ENCODE measurements at regions not wholly inside any gene's neighbourhood (a gene's known extent, or its start where the extent isn't known, plus 50 kb on each side); places are given as distances from the start of the nearest gene placed in this dataset.

GRCh38 chr6:132085731-132086130, 134.6 kb upstream of the CCN2 start:
- in situ Hi-C loops (cut with MboI): no loop called here
- SMC1A ChIA-PET (ENCODE audit: uncharacterized antibody, unreplicated experiment): interaction anchor here (1.5 kb wide), 1 partner anchor 29 kb away, joined by 4 read pairs; no protein-coding TSS in a partner anchor

More at GRCh38 chr6:132085731-132086130, 134.6 kb upstream of the CCN2 start:
- RAD21 ChIA-PET (ENCODE audit: unreplicated experiment): no interaction called here
- Histone ChIP-seq H3K27me3 (replicated peaks in 1 of 2; ENCODE audit: control insufficient read depth in 2 of 2, insufficient read depth in 2 of 2, low read length in 1 of 2) (no peaks in the 10 kb centered on the region), H3K79me2 (ENCODE audit: control insufficient read depth, insufficient read depth, low read length) (no peaks in the 10 kb centered on the region), H4K20me1 (ENCODE audit: control insufficient read depth, insufficient read depth) (no peaks in the 10 kb centered on the region), H3K36me3 (ENCODE audit: control insufficient read depth in 2 of 2, insufficient read depth in 2 of 2, low read length in 1 of 2) (no peaks in the 10 kb centered on the region), H3K9me3 (replicated peaks; ENCODE audit: control insufficient read depth, insufficient read depth, low read length) (no peaks in the 10 kb centered on the region), H3K27ac (ENCODE audit: control insufficient read depth, insufficient read depth) (peak overlapping the region; percentile 20), H3K4me3 (peak overlapping the region; percentile 3; the same call in 1 of the 2 replicates), H3K9ac (ENCODE audit: control insufficient read depth, insufficient read depth, low read length) (no peak overlapping the region), H2AFZ (ENCODE audit: control insufficient read depth, low read depth, low read length) (peak overlapping the region; percentile 57), H3K4me2 (ENCODE audit: control insufficient read depth, insufficient read depth) (0 out of 2 replicates have a peak overlapping the region, but pooled peaks have one; percentile 15), H3K4me1 (ENCODE audit: control insufficient read depth, insufficient read depth, low read length) (peaks cover 8% of the 10 kb centered on the region)
- FAIRE-seq (no peak), DNase-seq (ENCODE audit: low read depth, low spot score) (no peak), ATAC-seq (no peak)
- CTCF ChIA-PET: no interaction called here
- WGBS (ENCODE audit: insufficient coverage, insufficient replicate concordance, low lambda C conversion rate, missing lambda C conversion rate): under 1% methylated on average over 5 of the region's 5 CpGs
- POLR2A ChIA-PET: no interaction called here
- BruUV-seq (replicated peaks): no TSS peak
- intact Hi-C loops (cut with micrococcal nuclease; ENCODE audit: unreplicated experiment): no loop called here
- TF ChIP-seq ZBTB40 (IDR thresholded peaks at IDR 0.05; ENCODE audit: borderline replicate concordance) (no peak), ZNF207 (IDR thresholded peaks at IDR 0.05; ENCODE audit: borderline replicate concordance) (no peak), USF1 (IDR thresholded peaks at IDR 0.05; ENCODE audit: borderline replicate concordance, extremely low read length, insufficient read depth, low read depth, low read length) (peak; percentile 24)

Measured in GM12878 (cell line).